HG02884 (cell line): ENCODE measurements at regions not wholly inside any gene's neighbourhood (a gene's known extent, or its start where the extent isn't known, plus 50 kb on each side); places are given as distances from the start of the nearest gene placed in this dataset.
"Not testable (repeated sequence)": the region's sequence is repeated elsewhere in the genome, so short reads cannot be mapped to it uniquely, and the experiment has no call there.

Experiments used
- ATAC-seq: cut with Tn5 transposase; IDR thresholded peaks from one replicate; pipeline ENCODE4 v1.9.1; 2021; ENCODE audit warnings: mild to moderate bottlenecking, moderate library complexity; ENCODE audit not compliant: unreplicated experiment

- no peak for ATAC-seq
Observed at GRCh38 chr4:63105839-63106238, 1303.4 kb downstream of the TECRL start.

- no peak for ATAC-seq
Observed at GRCh38 chr4:63090641-63091040, 1318.6 kb downstream of the TECRL start.

- no peak for ATAC-seq
Observed at GRCh38 chr4:63085091-63085490, 1324.2 kb downstream of the TECRL start.

GRCh38 chr4:63080934-63081333 is 1328.3 kb downstream of the TECRL start:
- no peak for ATAC-seq

GRCh38 chr4:63063760-63064159 is 1345.5 kb downstream of the TECRL start:
- ATAC-seq, result no peak

GRCh38 chr4:63062891-63063290 is 1346.4 kb downstream of the TECRL start:
- ATAC-seq, result not testable (repeated sequence)

GRCh38 chr4:63049726-63050125 is 1359.5 kb downstream of the TECRL start:
- ATAC-seq, result no peak

GRCh38 chr4:63049278-63049677 is 1360.0 kb downstream of the TECRL start:
- ATAC-seq, result no peak

- no peak for ATAC-seq
Observed at GRCh38 chr4:63036159-63036866, 1372.9 kb downstream of the TECRL start.

- ATAC-seq, result no peak
Observed at GRCh38 chr4:63029380-63029779, 1379.9 kb downstream of the TECRL start.

- ATAC-seq, result no peak
Observed at GRCh38 chr4:63020661-63021060, 1388.6 kb downstream of the TECRL start.

- no peak for ATAC-seq
Observed at GRCh38 chr4:63017300-63017699, 1392.0 kb downstream of the TECRL start.

GRCh38 chr4:62970846-62971245 is 1438.4 kb downstream of the TECRL start:
- ATAC-seq, result no peak

- no peak for ATAC-seq
Observed at GRCh38 chr4:62960415-62960814, 1448.8 kb downstream of the TECRL start.

- no peak for ATAC-seq
Observed at GRCh38 chr4:62953752-62954151, 1455.5 kb downstream of the TECRL start.

- no peak for ATAC-seq
Observed at GRCh38 chr4:62952366-62952765, 1456.9 kb downstream of the TECRL start.

- no peak for ATAC-seq
Observed at GRCh38 chr4:62948108-62948507, 1461.1 kb downstream of the TECRL start.

GRCh38 chr4:62940229-62940628 is 1469.0 kb downstream of the TECRL start:
- ATAC-seq, result no peak

GRCh38 chr4:62930884-62931283 is 1478.4 kb downstream of the TECRL start:
- no peak for ATAC-seq

- ATAC-seq, result no peak
Observed at GRCh38 chr4:62928483-62928882, 1480.8 kb downstream of the TECRL start.

GRCh38 chr4:62927574-62927973 is 1481.7 kb downstream of the TECRL start:
- ATAC-seq, result no peak

- ATAC-seq, result no peak
Observed at GRCh38 chr4:62923783-62924182, 1485.5 kb downstream of the TECRL start.

- no peak for ATAC-seq
Observed at GRCh38 chr4:62917649-62918048, 1491.6 kb downstream of the TECRL start.
